ENCODE measurements at regions not wholly inside any gene's neighbourhood (a gene's known extent, or its start where the extent isn't known, plus 50 kb on each side); places are given as distances from the start of the nearest gene placed in this dataset.

DNA sequence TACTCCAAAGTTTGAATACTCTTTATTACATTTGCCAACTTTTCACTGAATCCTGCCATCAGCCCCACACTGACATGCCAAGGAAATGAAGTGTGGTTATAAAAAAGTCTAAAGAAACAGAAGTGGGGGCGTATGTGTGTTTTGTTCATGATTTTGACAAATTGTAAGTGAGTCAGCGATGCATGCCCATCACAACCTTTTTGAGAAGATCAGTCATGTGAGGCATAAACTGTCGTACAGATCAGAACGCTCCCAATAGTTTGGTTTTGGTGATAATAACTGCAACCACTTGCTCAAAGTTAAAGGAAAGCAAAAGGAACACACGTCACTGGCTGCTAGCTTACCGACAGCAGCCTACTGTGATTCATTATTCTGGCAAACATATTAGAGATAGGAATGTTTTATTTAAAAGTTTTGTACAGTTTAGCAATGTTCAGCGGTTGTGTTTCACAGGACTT, 95.6 kb downstream of the RGS2 start:
- TF ChIP-seq, protein P1, sequence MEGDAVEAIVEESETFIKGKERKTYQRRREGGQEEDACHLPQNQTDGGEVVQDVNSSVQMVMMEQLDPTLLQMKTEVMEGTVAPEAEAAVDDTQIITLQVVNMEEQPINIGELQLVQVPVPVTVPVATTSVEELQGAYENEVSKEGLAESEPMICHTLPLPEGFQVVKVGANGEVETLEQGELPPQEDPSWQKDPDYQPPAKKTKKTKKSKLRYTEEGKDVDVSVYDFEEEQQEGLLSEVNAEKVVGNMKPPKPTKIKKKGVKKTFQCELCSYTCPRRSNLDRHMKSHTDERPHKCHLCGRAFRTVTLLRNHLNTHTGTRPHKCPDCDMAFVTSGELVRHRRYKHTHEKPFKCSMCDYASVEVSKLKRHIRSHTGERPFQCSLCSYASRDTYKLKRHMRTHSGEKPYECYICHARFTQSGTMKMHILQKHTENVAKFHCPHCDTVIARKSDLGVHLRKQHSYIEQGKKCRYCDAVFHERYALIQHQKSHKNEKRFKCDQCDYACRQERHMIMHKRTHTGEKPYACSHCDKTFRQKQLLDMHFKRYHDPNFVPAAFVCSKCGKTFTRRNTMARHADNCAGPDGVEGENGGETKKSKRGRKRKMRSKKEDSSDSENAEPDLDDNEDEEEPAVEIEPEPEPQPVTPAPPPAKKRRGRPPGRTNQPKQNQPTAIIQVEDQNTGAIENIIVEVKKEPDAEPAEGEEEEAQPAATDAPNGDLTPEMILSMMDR (conservative IDR thresholded peaks at IDR 0.05; ENCODE audit: low read length) = no peak
- no peak for TF ChIP-seq EZH2phosphoT487 (IDR thresholded peaks at IDR 0.05; ENCODE audit: borderline replicate concordance)

Measured in Loucy (cell line).